CD4-positive, alpha-beta T cell (primary cell): ENCODE measurements at regions not wholly inside any gene's neighbourhood (a gene's known extent, or its start where the extent isn't known, plus 50 kb on each side); places are given as distances from the start of the nearest gene placed in this dataset.

ENCODE experiments used
- ATAC-seq: fragments of 200-7000 bp; cut with Tn5 transposase; one replicate; pipeline ENCODE4 v1.10.0; 2022; ENCODE audit warnings: mild to moderate bottlenecking; ENCODE audit not compliant: poor library complexity
- CTCF ChIA-PET: fragments of 350-600 bp; sonication (Branson Sonifier 250); formaldehyde crosslinking; loops from one replicate; lab custom pipeline; 2021; ENCODE audit warnings: antibody characterized with exemption, inconsistent platforms; lab: Charles Lee
- POLR2A ChIA-PET: fragments of 350-600 bp; sonication (Branson Sonifier 250); formaldehyde crosslinking; loops from one replicate; lab custom pipeline; 2021; ENCODE audit warnings: antibody characterized with exemption, inconsistent platforms; lab: Charles Lee
- DNase-seq, 14 experiments: peaks; one replicate each; pipeline ENCODE4 v3.0.0-alpha.2; 2013 to 2020; ENCODE audit warnings: mixed read lengths in 2 of 14
- H3K27ac ChIP-seq, 2 donors: one replicate each; pipeline versions ENCODE4 v1.5.1 to v1.7.0; 2013; ENCODE audit warnings: low read length in 2 of 2, low read depth in 1 of 2, mild to moderate bottlenecking in 1 of 2
- H3K27me3 ChIP-seq, 2 experiments: 1 replicate in 1 of 2; 2 replicates in 1 of 2; pipeline versions ENCODE4 v1.6.1 to v1.7.0; 2013; ENCODE audit warnings: low read length in 2 of 2, control low read depth in 1 of 2, mild to moderate bottlenecking in 1 of 2, moderate library complexity in 1 of 2; ENCODE audit not compliant: insufficient read depth in 2 of 2, control insufficient read depth in 1 of 2
- H3K36me3 ChIP-seq: one replicate; pipeline ENCODE4 v1.6.1; 2013; ENCODE audit warnings: low read length, control low read depth; ENCODE audit not compliant: insufficient read depth
- H3K4me1 ChIP-seq: one replicate; pipeline ENCODE4 v1.6.1; 2013; ENCODE audit warnings: low read length, control low read depth; ENCODE audit not compliant: insufficient read depth
- H3K4me3 ChIP-seq: one replicate; pipeline ENCODE4 v1.5.1; 2013; ENCODE audit warnings: mild to moderate bottlenecking, low read length, moderate library complexity
- H3K9me3 ChIP-seq, 2 experiments: 1 replicate in 1 of 2; 2 replicates in 1 of 2; pipeline versions ENCODE4 v1.6.1 to v1.7.0; 2013; ENCODE audit warnings: low read length in 2 of 2, mild to moderate bottlenecking in 2 of 2, control low read depth in 1 of 2, moderate library complexity in 1 of 2; ENCODE audit not compliant: control insufficient read depth in 1 of 2, insufficient read depth in 1 of 2
- H3K27ac Mint-ChIP-seq: one replicate; pipeline ENCODE4 v1.8.0; 2020; ENCODE audit warnings: mixed read lengths
- H3K27me3 Mint-ChIP-seq: one replicate; pipeline ENCODE4 v1.8.0; 2021; ENCODE audit warnings: mixed read lengths
- H3K36me3 Mint-ChIP-seq: one replicate; pipeline ENCODE4 v1.8.0; 2021; ENCODE audit warnings: low read depth, mixed read lengths
- H3K4me1 Mint-ChIP-seq: one replicate; pipeline ENCODE4 v1.8.0; 2021; ENCODE audit warnings: low read depth, mixed read lengths
- H3K4me3 Mint-ChIP-seq: one replicate; pipeline ENCODE4 v1.8.0; 2020; ENCODE audit warnings: mild to moderate bottlenecking, mixed read lengths
- H3K9me3 Mint-ChIP-seq: one replicate; pipeline ENCODE4 v1.8.0; 2020; ENCODE audit warnings: mixed read lengths
- CTCF ChIP-seq: fragments of 200-600 bp; IDR thresholded peaks from one replicate; pipeline ENCODE4 v1.8.0; 2022; ENCODE audit warnings: antibody characterized with exemption, mild to moderate bottlenecking
- intact Hi-C, 2 experiments: fragments of 100-400 bp; cut with DNase I in 1 of 2; cut with micrococcal nuclease in 1 of 2; formaldehyde crosslinking; loops; one replicate each; pipeline versions ENCODE4 v1.15.1 to v1.9.0; 2023 to 2025; cut with DNase I, micrococcal nuclease

GRCh38 chr10:44587488-44588318 is 202.8 kb upstream of the CXCL12 start:
- no peaks in the 10 kb centered on the region for H3K4me1 ChIP-seq
- peaks cover 0 to 3% of the 10 kb centered on the region in 2 experiments for H3K9me3 ChIP-seq
- H3K4me3 ChIP-seq = no peak overlapping the region
- ATAC-seq (no peak), DNase-seq (no peak)
- no peaks in the 10 kb centered on the region for H3K4me1 Mint-ChIP-seq
- ChIA-PET POLR2A (no interaction called here), CTCF (no interaction called here)
- no peak overlapping the region for H3K27ac Mint-ChIP-seq
- H3K27ac ChIP-seq = no peak overlapping the region
- intact Hi-C loops = no loop called here
- no peak overlapping the region for H3K4me3 Mint-ChIP-seq
- H3K36me3 ChIP-seq = no peaks in the 10 kb centered on the region
- H3K36me3 Mint-ChIP-seq = no peaks in the 10 kb centered on the region
- TF ChIP-seq CTCF = no peak
- no peaks in the 10 kb centered on the region for H3K9me3 Mint-ChIP-seq
- no peaks in the 10 kb centered on the region for H3K27me3 Mint-ChIP-seq
- H3K27me3 ChIP-seq = peaks cover 0 to 3% of the 10 kb centered on the region in 2 experiments

DNA sequence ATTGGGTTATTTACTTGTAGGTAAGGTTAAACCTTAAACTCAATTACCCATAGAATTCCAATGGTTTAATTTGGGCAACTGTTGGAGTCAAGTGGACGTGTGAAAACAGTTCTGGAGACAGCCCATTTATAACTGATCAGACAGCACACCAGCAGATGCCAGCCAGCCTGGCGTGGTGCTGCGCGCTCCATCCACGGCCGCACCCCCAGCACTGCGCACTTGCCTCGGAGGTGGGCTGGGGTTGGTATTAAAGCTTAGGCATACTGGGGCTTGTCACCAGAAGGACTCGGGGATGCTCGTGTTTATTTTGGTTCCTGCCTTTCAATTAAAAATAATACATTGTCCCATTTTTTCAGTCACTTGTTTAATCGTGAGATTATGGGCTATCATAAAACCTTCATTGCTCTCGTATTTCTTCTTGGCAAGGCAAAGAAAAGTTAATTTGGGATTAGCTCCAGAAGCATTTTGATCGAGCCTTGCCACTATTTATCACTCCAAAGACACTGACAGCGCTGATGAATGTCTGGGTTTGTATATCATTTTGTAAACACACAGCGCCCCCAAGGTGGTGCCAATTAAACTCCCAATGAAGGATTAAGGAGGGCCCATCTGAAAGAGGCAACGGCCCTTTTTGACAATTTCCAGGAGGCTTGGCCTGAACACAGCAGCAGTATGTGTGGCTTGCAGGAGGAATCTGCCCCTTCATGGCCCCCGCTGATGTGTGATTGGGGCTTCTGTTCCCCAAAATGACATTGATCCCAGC is 204.5 kb upstream of the CXCL12 start:
- H3K4me3 Mint-ChIP-seq = no peak overlapping the region
- H3K4me1 Mint-ChIP-seq = no peaks in the 10 kb centered on the region
- CTCF ChIA-PET = no interaction called here
- peaks cover 0 to 3% of the 10 kb centered on the region in 2 experiments for H3K9me3 ChIP-seq
- intact Hi-C loops = no loop called here
- H3K36me3 Mint-ChIP-seq = no peaks in the 10 kb centered on the region
- no peaks in the 10 kb centered on the region for H3K4me1 ChIP-seq
- H3K27ac ChIP-seq = no peak overlapping the region
- H3K27me3 Mint-ChIP-seq = no peaks in the 10 kb centered on the region
- ATAC-seq = no peak
- no peaks in the 10 kb centered on the region for H3K9me3 Mint-ChIP-seq
- no peaks in the 10 kb centered on the region for H3K36me3 ChIP-seq
- H3K4me3 ChIP-seq = no peak overlapping the region
- no peak for TF ChIP-seq CTCF
- no peak for DNase-seq
- POLR2A ChIA-PET = no interaction called here
- H3K27me3 ChIP-seq = peaks cover 0 to 3% of the 10 kb centered on the region in 2 experiments
- H3K27ac Mint-ChIP-seq = no peak overlapping the region

- Mint-ChIP-seq H3K4me1 (no peaks in the 10 kb centered on the region), H3K27ac (no peak overlapping the region), H3K9me3 (no peaks in the 10 kb centered on the region), H3K36me3 (no peaks in the 10 kb centered on the region), H3K4me3 (no peak overlapping the region), H3K27me3 (no peaks in the 10 kb centered on the region)
- ATAC-seq (no peak), DNase-seq (no peak)
- Histone ChIP-seq H3K4me3 (no peak overlapping the region), H3K9me3 (peaks cover 0 to 3% of the 10 kb centered on the region in 2 experiments), H3K4me1 (no peaks in the 10 kb centered on the region), H3K36me3 (no peaks in the 10 kb centered on the region), H3K27ac (no peak overlapping the region), H3K27me3 (peaks cover 0 to 3% of the 10 kb centered on the region in 2 experiments)
- TF ChIP-seq CTCF = no peak
- intact Hi-C loops = no loop called here
- ChIA-PET POLR2A (no interaction called here), CTCF (no interaction called here)
Observed at GRCh38 chr10:44589944-44590449, 205.1 kb upstream of the CXCL12 start.
